ENCODE measurements at regions not wholly inside any gene's neighbourhood (a gene's known extent, or its start where the extent isn't known, plus 50 kb on each side); places are given as distances from the start of the nearest gene placed in this dataset.

DNA sequence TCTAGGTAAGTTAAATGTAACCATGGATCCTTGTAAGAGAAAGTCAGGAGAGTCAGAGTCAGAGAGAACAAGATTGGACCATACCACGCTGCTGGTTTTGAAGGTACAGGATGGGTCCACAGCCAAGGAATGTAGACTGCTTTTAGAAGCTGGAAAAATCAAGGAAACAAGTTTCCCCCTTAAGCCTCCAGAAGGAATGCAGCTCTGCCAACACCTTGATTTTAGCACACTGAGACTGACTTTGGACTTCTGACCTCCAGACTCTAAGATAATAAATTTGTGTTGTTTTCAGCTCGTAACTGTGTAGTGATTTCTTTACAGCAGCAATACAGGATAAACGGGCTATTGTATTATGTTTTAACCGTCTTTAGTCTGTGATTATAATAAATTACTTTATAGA, 108.0 kb upstream of the USP38 start:
- ATAC-seq (no peak), DNase-seq (ENCODE audit: low spot score) (no peak), FAIRE-seq (no peak)
- H3K9ac ChIP-seq (ENCODE audit: insufficient read depth, low read depth, low read length): no peak overlapping the region
- BruUV-seq (replicated peaks): no TSS peak
- no peak overlapping the region for H2AFZ ChIP-seq (ENCODE audit: low read length)
- no peaks in the 10 kb centered on the region for H4K20me1 ChIP-seq (ENCODE audit: insufficient read depth, low read length)
- no peaks in the 10 kb centered on the region for H3K79me2 ChIP-seq (ENCODE audit: insufficient read depth, low read length)
- no peak overlapping the region for H3K27ac ChIP-seq (ENCODE audit: extremely low read length, insufficient read depth, low read length)
- 0% methylated on average over 4 of the region's 4 CpGs for WGBS (ENCODE audit: low lambda C conversion rate)
- no peak overlapping the region for H3K4me2 ChIP-seq (ENCODE audit: low read depth, low read length)
- H3K36me3 ChIP-seq (replicated peaks in 1 of 2; ENCODE audit: control insufficient read depth in 1 of 2, insufficient read depth in 2 of 2, low read length in 2 of 2): no peaks in the 10 kb centered on the region
- POLR2A ChIA-PET: no interaction called here
- H3K27me3 ChIP-seq (ENCODE audit: control insufficient read depth in 1 of 2, insufficient read depth in 2 of 2, low read length in 2 of 2): no peaks in the 10 kb centered on the region
- intact Hi-C loops (cut with micrococcal nuclease; ENCODE audit: unreplicated experiment) (no loop called here), in situ Hi-C loops (cut with HindIII; ENCODE audit: extremely low pct_ligation_motif_present, low pct_unique_long_range_greater_than_20kb) (no loop called here)
- no peak overlapping the region for H3K4me3 ChIP-seq (replicated peaks in 1 of 3; ENCODE audit: insufficient read depth in 1 of 3, low read depth in 2 of 3, low read length in 3 of 3)
- no peaks in the 10 kb centered on the region for H3K9me3 ChIP-seq (ENCODE audit: low read length)
- TF ChIP-seq, protein P1, sequence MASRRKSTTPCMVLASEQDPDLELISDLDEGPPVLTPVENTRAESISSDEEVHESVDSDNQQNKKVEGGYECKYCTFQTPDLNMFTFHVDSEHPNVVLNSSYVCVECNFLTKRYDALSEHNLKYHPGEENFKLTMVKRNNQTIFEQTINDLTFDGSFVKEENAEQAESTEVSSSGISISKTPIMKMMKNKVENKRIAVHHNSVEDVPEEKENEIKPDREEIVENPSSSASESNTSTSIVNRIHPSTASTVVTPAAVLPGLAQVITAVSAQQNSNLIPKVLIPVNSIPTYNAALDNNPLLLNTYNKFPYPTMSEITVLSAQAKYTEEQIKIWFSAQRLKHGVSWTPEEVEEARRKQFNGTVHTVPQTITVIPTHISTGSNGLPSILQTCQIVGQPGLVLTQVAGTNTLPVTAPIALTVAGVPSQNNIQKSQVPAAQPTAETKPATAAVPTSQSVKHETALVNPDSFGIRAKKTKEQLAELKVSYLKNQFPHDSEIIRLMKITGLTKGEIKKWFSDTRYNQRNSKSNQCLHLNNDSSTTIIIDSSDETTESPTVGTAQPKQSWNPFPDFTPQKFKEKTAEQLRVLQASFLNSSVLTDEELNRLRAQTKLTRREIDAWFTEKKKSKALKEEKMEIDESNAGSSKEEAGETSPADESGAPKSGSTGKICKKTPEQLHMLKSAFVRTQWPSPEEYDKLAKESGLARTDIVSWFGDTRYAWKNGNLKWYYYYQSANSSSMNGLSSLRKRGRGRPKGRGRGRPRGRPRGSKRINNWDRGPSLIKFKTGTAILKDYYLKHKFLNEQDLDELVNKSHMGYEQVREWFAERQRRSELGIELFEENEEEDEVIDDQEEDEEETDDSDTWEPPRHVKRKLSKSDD (CRISPR knock-in tag; IDR thresholded peaks at IDR 0.05; ENCODE audit: low read depth): no peak
- TF ChIP-seq, protein P2, sequence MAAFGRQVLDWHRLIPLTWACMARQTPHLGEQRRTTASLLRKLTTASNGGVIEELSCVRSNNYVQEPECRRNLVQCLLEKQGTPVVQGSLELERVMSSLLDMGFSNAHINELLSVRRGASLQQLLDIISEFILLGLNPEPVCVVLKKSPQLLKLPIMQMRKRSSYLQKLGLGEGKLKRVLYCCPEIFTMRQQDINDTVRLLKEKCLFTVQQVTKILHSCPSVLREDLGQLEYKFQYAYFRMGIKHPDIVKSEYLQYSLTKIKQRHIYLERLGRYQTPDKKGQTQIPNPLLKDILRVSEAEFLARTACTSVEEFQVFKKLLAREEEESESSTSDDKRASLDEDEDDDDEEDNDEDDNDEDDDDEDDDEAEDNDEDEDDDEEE (CRISPR knock-in tag; IDR thresholded peaks at IDR 0.05): no peak
- TF ChIP-seq RELA (CRISPR knock-in tag; IDR thresholded peaks at IDR 0.05): no peak
- TF ChIP-seq, protein P3, sequence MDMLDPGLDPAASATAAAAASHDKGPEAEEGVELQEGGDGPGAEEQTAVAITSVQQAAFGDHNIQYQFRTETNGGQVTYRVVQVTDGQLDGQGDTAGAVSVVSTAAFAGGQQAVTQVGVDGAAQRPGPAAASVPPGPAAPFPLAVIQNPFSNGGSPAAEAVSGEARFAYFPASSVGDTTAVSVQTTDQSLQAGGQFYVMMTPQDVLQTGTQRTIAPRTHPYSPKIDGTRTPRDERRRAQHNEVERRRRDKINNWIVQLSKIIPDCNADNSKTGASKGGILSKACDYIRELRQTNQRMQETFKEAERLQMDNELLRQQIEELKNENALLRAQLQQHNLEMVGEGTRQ (IDR thresholded peaks at IDR 0.05; ENCODE audit: low read depth, low read length): no peak
- TF ChIP-seq, protein P3 (CRISPR knock-in tag; IDR thresholded peaks at IDR 0.05; ENCODE audit: borderline replicate concordance): no peak
- CTCF ChIA-PET (ENCODE audit: low intra/inter-chr PET ratio, low total read pairs): no interaction called here
- no peaks in the 10 kb centered on the region for H3K4me1 ChIP-seq (ENCODE audit: insufficient read depth, low read length)
